ENCODE measurements at regions not wholly inside any gene's neighbourhood (a gene's known extent, or its start where the extent isn't known, plus 50 kb on each side); places are given as distances from the start of the nearest gene placed in this dataset.
A peak's percentile ranks its signal among the peaks of the same experiment; 100 is the strongest.
"Not testable (repeated sequence)": the region's sequence is repeated elsewhere in the genome, so short reads cannot be mapped to it uniquely, and the experiment has no call there.

GRCh38 chr3:161925749-161926360, 429.2 kb downstream of the OTOL1 start:
- Histone ChIP-seq H3K9me3 (ENCODE audit: control insufficient read depth in 3 of 3, low read length in 3 of 3) (no peaks in the 10 kb centered on the region), H3K9ac (ENCODE audit: low read depth in 1 of 3, low read length in 3 of 3) (no peak overlapping the region), H3K4me3 (ENCODE audit: low read length in 3 of 3) (no peak overlapping the region), H3K27me3 (ENCODE audit: control insufficient read depth in 3 of 3, insufficient read depth in 3 of 3, low read length in 3 of 3) (no peaks in the 10 kb centered on the region), H3K36me3 (ENCODE audit: control insufficient read depth in 3 of 3, insufficient read depth in 3 of 3, low read length in 3 of 3) (no peaks in the 10 kb centered on the region), H3K4me1 (ENCODE audit: control insufficient read depth in 3 of 3, insufficient read depth in 3 of 3, low read length in 3 of 3) (no peaks in the 10 kb centered on the region), H3K27ac (ENCODE audit: low read depth, low read length) (no peak overlapping the region)

DNA sequence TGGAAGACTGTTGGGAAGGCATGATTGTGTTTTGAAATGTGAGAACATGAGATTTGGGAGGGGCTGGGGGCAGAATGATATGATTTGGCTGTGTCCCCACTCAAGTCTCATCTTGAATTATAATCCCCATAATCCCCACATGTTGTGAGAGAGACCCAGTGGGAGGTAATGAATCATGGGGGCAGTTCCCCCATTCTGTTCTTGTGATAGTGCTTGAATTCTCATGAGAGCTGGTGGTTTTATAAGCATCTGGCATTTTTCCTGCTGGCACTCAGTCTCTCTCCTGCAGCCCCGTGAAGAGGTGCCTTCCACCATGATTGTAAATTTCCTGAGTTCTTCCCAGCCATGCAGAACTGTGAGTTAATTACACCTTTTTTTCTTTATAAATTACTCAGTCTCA, 430.5 kb downstream of the OTOL1 start:
- Histone ChIP-seq H3K27me3 (ENCODE audit: control insufficient read depth in 3 of 3, insufficient read depth in 3 of 3, low read length in 3 of 3) (no peaks in the 10 kb centered on the region), H3K36me3 (ENCODE audit: control insufficient read depth in 3 of 3, insufficient read depth in 3 of 3, low read length in 3 of 3) (no peaks in the 10 kb centered on the region), H3K9ac (ENCODE audit: low read depth in 1 of 3, low read length in 3 of 3) (no peak overlapping the region), H3K27ac (ENCODE audit: low read depth, low read length) (no peak overlapping the region), H3K4me3 (ENCODE audit: low read length in 3 of 3) (no peak overlapping the region), H3K9me3 (ENCODE audit: control insufficient read depth in 3 of 3, low read length in 3 of 3) (no peaks in the 10 kb centered on the region), H3K4me1 (ENCODE audit: control insufficient read depth in 3 of 3, insufficient read depth in 3 of 3, low read length in 3 of 3) (no peaks in the 10 kb centered on the region)

GRCh38 chr3:161939918-161940620, 443.5 kb downstream of the OTOL1 start:
- H3K4me3 ChIP-seq (ENCODE audit: low read length in 3 of 3): peak overlapping the region in 1 of 3 donors; percentile 41

DNA sequence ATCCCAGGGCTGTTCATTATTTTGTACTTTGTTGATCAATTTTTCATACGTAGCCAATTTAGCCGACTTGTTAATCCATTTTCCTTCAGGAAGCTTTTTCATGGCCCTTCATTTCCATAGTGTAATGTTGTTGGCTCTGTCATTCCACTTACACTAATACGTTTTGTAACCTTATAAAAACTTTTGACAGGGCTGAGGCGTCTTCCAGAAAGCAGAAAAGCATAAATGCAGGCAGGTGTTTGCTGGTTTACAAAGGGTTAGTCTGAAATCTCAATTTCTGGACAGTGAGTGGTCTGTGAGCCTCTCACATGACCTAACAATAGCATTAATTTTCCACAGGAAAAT, 444.0 kb downstream of the OTOL1 start:
- H3K27ac ChIP-seq (ENCODE audit: low read depth, low read length): no peak overlapping the region
- H3K36me3 ChIP-seq (ENCODE audit: control insufficient read depth in 3 of 3, insufficient read depth in 3 of 3, low read length in 3 of 3): no peaks in the 10 kb centered on the region
- H3K4me1 ChIP-seq (ENCODE audit: control insufficient read depth in 3 of 3, insufficient read depth in 3 of 3, low read length in 3 of 3): no peaks in the 10 kb centered on the region
- H3K4me3 ChIP-seq (ENCODE audit: low read length in 3 of 3): no peak overlapping the region
- no peaks in the 10 kb centered on the region for H3K27me3 ChIP-seq (ENCODE audit: control insufficient read depth in 3 of 3, insufficient read depth in 3 of 3, low read length in 3 of 3)
- peaks cover 0 to 5% (median 0%) of the 10 kb centered on the region in 3 donors for H3K9me3 ChIP-seq (ENCODE audit: control insufficient read depth in 3 of 3, low read length in 3 of 3)
- H3K9ac ChIP-seq (ENCODE audit: low read depth in 1 of 3, low read length in 3 of 3): no peak overlapping the region

More at GRCh38 chr3:161939918-161940620, 443.5 kb downstream of the OTOL1 start:
- Histone ChIP-seq H3K27me3 (ENCODE audit: control insufficient read depth in 3 of 3, insufficient read depth in 3 of 3, low read length in 3 of 3) (no peaks in the 10 kb centered on the region), H3K4me1 (ENCODE audit: control insufficient read depth in 3 of 3, insufficient read depth in 3 of 3, low read length in 3 of 3) (no peaks in the 10 kb centered on the region), H3K27ac (ENCODE audit: low read depth, low read length) (no peak overlapping the region), H3K9me3 (ENCODE audit: control insufficient read depth in 3 of 3, low read length in 3 of 3) (peaks cover 0 to 1% (median 0%) of the 10 kb centered on the region in 3 donors), H3K36me3 (ENCODE audit: control insufficient read depth in 3 of 3, insufficient read depth in 3 of 3, low read length in 3 of 3) (no peaks in the 10 kb centered on the region), H3K9ac (ENCODE audit: low read depth in 1 of 3, low read length in 3 of 3) (no peak overlapping the region)

DNA sequence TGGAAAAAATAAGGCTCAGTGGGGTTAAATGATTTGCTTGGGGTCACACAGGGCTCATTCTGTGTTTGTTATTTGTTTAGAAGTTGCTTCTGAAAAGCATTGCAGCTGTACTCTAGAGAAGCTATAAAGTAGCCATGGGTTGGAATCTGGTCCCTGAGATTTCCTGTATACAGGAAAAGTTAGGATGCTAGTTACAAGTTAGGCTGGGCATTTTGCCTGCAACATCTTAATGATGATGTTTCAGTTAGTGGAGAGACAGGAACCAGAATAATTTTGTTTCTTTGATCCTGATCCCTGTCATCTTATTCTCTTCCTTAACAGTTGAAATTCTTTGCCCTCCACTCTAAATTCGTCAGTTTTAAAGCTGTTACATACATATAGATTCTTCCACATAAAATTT, 445.3 kb downstream of the OTOL1 start:
- H3K27me3 ChIP-seq (ENCODE audit: control insufficient read depth in 3 of 3, insufficient read depth in 3 of 3, low read length in 3 of 3): no peaks in the 10 kb centered on the region
- H3K4me1 ChIP-seq (ENCODE audit: control insufficient read depth in 3 of 3, insufficient read depth in 3 of 3, low read length in 3 of 3): no peaks in the 10 kb centered on the region
- H3K27ac ChIP-seq (ENCODE audit: low read depth, low read length): no peak overlapping the region
- H3K4me3 ChIP-seq (ENCODE audit: low read length in 3 of 3): no peak overlapping the region
- no peaks in the 10 kb centered on the region for H3K36me3 ChIP-seq (ENCODE audit: control insufficient read depth in 3 of 3, insufficient read depth in 3 of 3, low read length in 3 of 3)
- H3K9ac ChIP-seq (ENCODE audit: low read depth in 1 of 3, low read length in 3 of 3): no peak overlapping the region
- H3K9me3 ChIP-seq (ENCODE audit: control insufficient read depth in 3 of 3, low read length in 3 of 3): peaks cover 0 to 5% (median 0%) of the 10 kb centered on the region in 3 donors

GRCh38 chr3:161943801-161944345, 447.3 kb downstream of the OTOL1 start:
- not testable (repeated sequence) for H3K4me3 ChIP-seq (ENCODE audit: low read length in 3 of 3); H3K9me3 ChIP-seq (ENCODE audit: control insufficient read depth in 3 of 3, low read length in 3 of 3); H3K27me3 ChIP-seq (ENCODE audit: control insufficient read depth in 3 of 3, insufficient read depth in 3 of 3, low read length in 3 of 3); H3K9ac ChIP-seq (ENCODE audit: low read depth in 1 of 3, low read length in 3 of 3); H3K27ac ChIP-seq (ENCODE audit: low read depth, low read length); H3K4me1 ChIP-seq (ENCODE audit: control insufficient read depth in 3 of 3, insufficient read depth in 3 of 3, low read length in 3 of 3); H3K36me3 ChIP-seq (ENCODE audit: control insufficient read depth in 3 of 3, insufficient read depth in 3 of 3, low read length in 3 of 3)

DNA sequence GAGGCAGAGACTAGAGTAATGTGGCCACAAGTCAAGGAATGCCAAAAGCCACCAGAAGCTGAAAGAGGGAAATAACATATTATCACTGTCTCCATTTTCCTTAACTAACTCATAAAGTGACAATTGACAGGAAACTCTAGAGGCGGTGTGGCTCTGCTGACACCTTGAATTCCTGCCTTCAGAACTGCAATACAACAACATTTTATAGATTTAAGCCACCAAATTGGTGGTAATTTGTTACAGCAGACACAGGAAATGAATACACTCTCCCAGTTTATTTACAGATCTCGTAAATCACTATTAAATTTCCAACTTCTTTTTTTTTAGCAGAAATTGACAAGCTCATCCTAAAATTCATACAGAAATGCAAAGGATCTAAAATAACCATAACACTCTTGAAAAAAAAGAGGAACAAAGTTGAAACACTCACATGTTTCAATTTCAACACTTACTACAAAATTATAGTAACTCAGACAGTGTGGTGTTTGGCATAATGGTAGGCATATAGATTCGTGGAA, 449.9 kb downstream of the OTOL1 start:
- Histone ChIP-seq H3K4me3 (ENCODE audit: low read length in 3 of 3) (no peak overlapping the region), H3K4me1 (ENCODE audit: control insufficient read depth in 3 of 3, insufficient read depth in 3 of 3, low read length in 3 of 3) (no peaks in the 10 kb centered on the region), H3K27me3 (ENCODE audit: control insufficient read depth in 3 of 3, insufficient read depth in 3 of 3, low read length in 3 of 3) (no peaks in the 10 kb centered on the region), H3K36me3 (ENCODE audit: control insufficient read depth in 3 of 3, insufficient read depth in 3 of 3, low read length in 3 of 3) (no peaks in the 10 kb centered on the region), H3K9ac (ENCODE audit: low read depth in 1 of 3, low read length in 3 of 3) (no peak overlapping the region), H3K9me3 (ENCODE audit: control insufficient read depth in 3 of 3, low read length in 3 of 3) (peaks cover 0 to 5% (median 0%) of the 10 kb centered on the region in 3 donors), H3K27ac (ENCODE audit: low read depth, low read length) (no peak overlapping the region)

DNA sequence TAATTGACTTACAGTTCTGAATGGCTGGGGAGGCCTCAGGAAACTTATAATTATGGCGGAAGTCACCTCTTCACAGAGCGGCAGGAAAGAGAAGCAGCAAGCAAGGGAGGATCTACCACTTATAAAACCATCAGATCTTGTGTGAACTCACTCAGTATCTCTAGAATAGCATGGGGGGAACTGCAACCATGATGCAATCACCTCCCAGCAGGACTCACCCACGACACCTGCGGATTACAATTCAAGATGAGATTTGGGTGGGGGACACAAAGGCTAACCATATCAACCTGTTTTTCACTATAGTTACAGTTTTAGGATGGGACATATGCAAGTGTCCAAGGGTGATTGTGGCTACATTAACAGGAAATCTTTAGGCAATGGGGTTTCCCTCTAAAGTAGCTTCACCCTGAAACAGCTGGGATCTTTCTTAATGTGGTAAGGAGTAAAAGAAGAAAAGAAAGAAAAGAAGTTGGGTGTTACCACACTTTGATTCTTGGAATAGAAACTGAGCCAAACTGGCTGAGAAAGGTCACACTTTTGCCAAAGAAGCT, 453.8 kb downstream of the OTOL1 start:
- Histone ChIP-seq H3K9ac (ENCODE audit: low read depth in 1 of 3, low read length in 3 of 3) (no peak overlapping the region), H3K4me1 (ENCODE audit: control insufficient read depth in 3 of 3, insufficient read depth in 3 of 3, low read length in 3 of 3) (no peaks in the 10 kb centered on the region), H3K36me3 (ENCODE audit: control insufficient read depth in 3 of 3, insufficient read depth in 3 of 3, low read length in 3 of 3) (no peaks in the 10 kb centered on the region), H3K4me3 (ENCODE audit: low read length in 3 of 3) (no peak overlapping the region), H3K27ac (ENCODE audit: low read depth, low read length) (no peak overlapping the region), H3K27me3 (ENCODE audit: control insufficient read depth in 3 of 3, insufficient read depth in 3 of 3, low read length in 3 of 3) (no peaks in the 10 kb centered on the region), H3K9me3 (ENCODE audit: control insufficient read depth in 3 of 3, low read length in 3 of 3) (peaks cover 0 to under 1% (median 0%) of the 10 kb centered on the region in 3 donors)

- Histone ChIP-seq H3K9me3 (ENCODE audit: control insufficient read depth in 3 of 3, low read length in 3 of 3) (no peaks in the 10 kb centered on the region), H3K36me3 (ENCODE audit: control insufficient read depth in 3 of 3, insufficient read depth in 3 of 3, low read length in 3 of 3) (no peaks in the 10 kb centered on the region), H3K27me3 (ENCODE audit: control insufficient read depth in 3 of 3, insufficient read depth in 3 of 3, low read length in 3 of 3) (no peaks in the 10 kb centered on the region), H3K27ac (ENCODE audit: low read depth, low read length) (no peak overlapping the region), H3K9ac (ENCODE audit: low read depth in 1 of 3, low read length in 3 of 3) (no peak overlapping the region), H3K4me1 (ENCODE audit: control insufficient read depth in 3 of 3, insufficient read depth in 3 of 3, low read length in 3 of 3) (no peaks in the 10 kb centered on the region), H3K4me3 (ENCODE audit: low read length in 3 of 3) (no peak overlapping the region)
Observed at GRCh38 chr3:161957467-161957866, 460.9 kb downstream of the OTOL1 start.

DNA sequence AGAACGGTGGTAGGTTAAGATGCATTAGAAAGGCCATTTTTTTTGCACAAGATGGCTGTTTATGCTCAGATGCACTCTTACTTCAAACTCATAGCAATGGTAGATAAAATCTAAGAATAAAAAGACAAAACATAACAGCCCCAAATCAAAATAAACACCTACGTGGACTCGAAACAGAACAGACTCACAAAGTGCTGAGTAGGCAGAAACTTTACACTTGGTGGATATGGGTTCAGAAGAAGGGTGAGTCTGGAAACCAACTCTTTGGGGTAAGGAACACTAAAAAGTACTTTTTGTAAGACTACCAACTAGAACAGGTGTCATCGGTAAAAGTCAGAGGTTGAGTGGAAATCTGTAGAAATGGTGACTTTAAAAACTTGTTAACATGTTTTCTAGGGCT, 468.2 kb downstream of the OTOL1 start:
- H3K27ac ChIP-seq (ENCODE audit: low read depth, low read length): no peak overlapping the region
- H3K4me3 ChIP-seq (ENCODE audit: low read length in 3 of 3): no peak overlapping the region
- no peaks in the 10 kb centered on the region for H3K27me3 ChIP-seq (ENCODE audit: control insufficient read depth in 3 of 3, insufficient read depth in 3 of 3, low read length in 3 of 3)
- no peaks in the 10 kb centered on the region for H3K4me1 ChIP-seq (ENCODE audit: control insufficient read depth in 3 of 3, insufficient read depth in 3 of 3, low read length in 3 of 3)
- H3K9ac ChIP-seq (ENCODE audit: low read depth in 1 of 3, low read length in 3 of 3): no peak overlapping the region
- no peaks in the 10 kb centered on the region for H3K36me3 ChIP-seq (ENCODE audit: control insufficient read depth in 3 of 3, insufficient read depth in 3 of 3, low read length in 3 of 3)
- H3K9me3 ChIP-seq (ENCODE audit: control insufficient read depth in 3 of 3, low read length in 3 of 3): no peaks in the 10 kb centered on the region

All from skeletal muscle tissue (tissue), 3 donors.